ENCODE measurements at regions not wholly inside any gene's neighbourhood (a gene's known extent, or its start where the extent isn't known, plus 50 kb on each side); places are given as distances from the start of the nearest gene placed in this dataset.

DNA sequence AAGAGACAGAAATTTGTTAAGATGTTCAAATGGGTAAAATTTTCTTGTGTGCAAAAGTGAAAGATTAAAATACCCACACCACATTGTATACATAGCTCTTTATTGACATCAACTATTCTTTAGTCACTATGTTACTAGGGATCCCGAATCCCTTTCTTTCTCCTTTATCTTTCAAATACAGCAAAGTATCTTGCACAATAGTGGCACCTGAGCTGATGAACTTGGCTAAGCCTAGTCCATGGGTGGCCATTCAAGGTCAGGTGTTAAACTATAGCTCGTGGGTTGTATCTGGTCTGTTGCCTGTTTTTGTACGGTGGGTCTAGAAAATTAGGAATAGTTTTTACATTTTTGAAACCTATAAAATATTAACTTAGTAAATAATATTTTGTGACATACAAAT is 210.9 kb downstream of the SLITRK6 start:
- no peak for TF ChIP-seq EZH2 (IDR thresholded peaks at IDR 0.05; ENCODE audit: borderline replicate concordance, low read depth, low read length, poor library complexity, severe bottlenecking)
- TF ChIP-seq, protein P1, sequence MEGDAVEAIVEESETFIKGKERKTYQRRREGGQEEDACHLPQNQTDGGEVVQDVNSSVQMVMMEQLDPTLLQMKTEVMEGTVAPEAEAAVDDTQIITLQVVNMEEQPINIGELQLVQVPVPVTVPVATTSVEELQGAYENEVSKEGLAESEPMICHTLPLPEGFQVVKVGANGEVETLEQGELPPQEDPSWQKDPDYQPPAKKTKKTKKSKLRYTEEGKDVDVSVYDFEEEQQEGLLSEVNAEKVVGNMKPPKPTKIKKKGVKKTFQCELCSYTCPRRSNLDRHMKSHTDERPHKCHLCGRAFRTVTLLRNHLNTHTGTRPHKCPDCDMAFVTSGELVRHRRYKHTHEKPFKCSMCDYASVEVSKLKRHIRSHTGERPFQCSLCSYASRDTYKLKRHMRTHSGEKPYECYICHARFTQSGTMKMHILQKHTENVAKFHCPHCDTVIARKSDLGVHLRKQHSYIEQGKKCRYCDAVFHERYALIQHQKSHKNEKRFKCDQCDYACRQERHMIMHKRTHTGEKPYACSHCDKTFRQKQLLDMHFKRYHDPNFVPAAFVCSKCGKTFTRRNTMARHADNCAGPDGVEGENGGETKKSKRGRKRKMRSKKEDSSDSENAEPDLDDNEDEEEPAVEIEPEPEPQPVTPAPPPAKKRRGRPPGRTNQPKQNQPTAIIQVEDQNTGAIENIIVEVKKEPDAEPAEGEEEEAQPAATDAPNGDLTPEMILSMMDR (conservative IDR thresholded peaks at IDR 0.05; ENCODE audit: low read depth, low read length): no peak
- BruUV-seq (replicated peaks): no TSS peak
- no peak overlapping the region for H3K4me3 ChIP-seq (ENCODE audit: low read depth, low read length, poor library complexity, severe bottlenecking)
- no peaks in the 10 kb centered on the region for H3K27me3 ChIP-seq (replicated peaks; ENCODE audit: insufficient read depth, low read depth, low read length, poor library complexity)
- no peaks in the 10 kb centered on the region for H3K4me1 ChIP-seq (ENCODE audit: insufficient read depth, low read length, poor library complexity, severe bottlenecking)
- CTCF ChIA-PET: no interaction called here
- no peaks in the 10 kb centered on the region for H3K36me3 ChIP-seq (ENCODE audit: insufficient read depth, low read length, poor library complexity, severe bottlenecking)
- no peak overlapping the region for H3K27ac ChIP-seq (ENCODE audit: low read depth, low read length, poor library complexity, severe bottlenecking)
- POLR2A ChIA-PET (ENCODE audit: low non-redundant PET): no interaction called here
- H3K9me3 ChIP-seq (ENCODE audit: low read depth, low read length, poor library complexity, severe bottlenecking): no peaks in the 10 kb centered on the region
- DNase-seq (ENCODE audit: low spot score): no peak
- intact Hi-C loops (cut with micrococcal nuclease; ENCODE audit: unreplicated experiment): no loop called here

DNA sequence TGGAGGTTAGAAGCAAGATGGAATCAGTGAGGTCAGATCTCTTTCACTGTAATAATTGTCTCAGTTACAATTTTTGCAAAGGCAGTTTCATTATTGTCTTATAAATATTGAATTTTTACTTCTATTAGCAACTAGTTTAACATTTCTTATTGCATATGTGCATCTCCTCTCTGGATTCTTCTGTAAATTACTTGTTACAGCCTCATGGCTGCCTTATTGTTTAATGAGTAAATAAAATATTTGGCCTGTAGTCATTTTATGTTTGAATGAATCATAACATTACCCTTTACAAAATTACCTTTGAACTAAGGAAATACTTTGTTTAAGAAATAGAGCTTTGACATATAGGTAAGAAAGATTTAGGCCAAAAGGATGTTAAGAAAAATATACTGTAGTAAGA is 212.4 kb downstream of the SLITRK6 start:
- POLR2A ChIA-PET (ENCODE audit: low non-redundant PET): no interaction called here
- Histone ChIP-seq H3K4me3 (ENCODE audit: low read depth, low read length, poor library complexity, severe bottlenecking) (no peak overlapping the region), H3K4me1 (ENCODE audit: insufficient read depth, low read length, poor library complexity, severe bottlenecking) (no peaks in the 10 kb centered on the region), H3K36me3 (ENCODE audit: insufficient read depth, low read length, poor library complexity, severe bottlenecking) (no peaks in the 10 kb centered on the region), H3K9me3 (ENCODE audit: low read depth, low read length, poor library complexity, severe bottlenecking) (no peaks in the 10 kb centered on the region), H3K27me3 (replicated peaks; ENCODE audit: insufficient read depth, low read depth, low read length, poor library complexity) (no peaks in the 10 kb centered on the region), H3K27ac (ENCODE audit: low read depth, low read length, poor library complexity, severe bottlenecking) (no peak overlapping the region)
- CTCF ChIA-PET: no interaction called here
- intact Hi-C loops (cut with micrococcal nuclease; ENCODE audit: unreplicated experiment): no loop called here
- BruUV-seq (replicated peaks): no TSS peak
- TF ChIP-seq, protein P1 (conservative IDR thresholded peaks at IDR 0.05; ENCODE audit: low read depth, low read length): no peak
- no peak for TF ChIP-seq EZH2 (IDR thresholded peaks at IDR 0.05; ENCODE audit: borderline replicate concordance, low read depth, low read length, poor library complexity, severe bottlenecking)
- no peak for DNase-seq (ENCODE audit: low spot score)

DNA sequence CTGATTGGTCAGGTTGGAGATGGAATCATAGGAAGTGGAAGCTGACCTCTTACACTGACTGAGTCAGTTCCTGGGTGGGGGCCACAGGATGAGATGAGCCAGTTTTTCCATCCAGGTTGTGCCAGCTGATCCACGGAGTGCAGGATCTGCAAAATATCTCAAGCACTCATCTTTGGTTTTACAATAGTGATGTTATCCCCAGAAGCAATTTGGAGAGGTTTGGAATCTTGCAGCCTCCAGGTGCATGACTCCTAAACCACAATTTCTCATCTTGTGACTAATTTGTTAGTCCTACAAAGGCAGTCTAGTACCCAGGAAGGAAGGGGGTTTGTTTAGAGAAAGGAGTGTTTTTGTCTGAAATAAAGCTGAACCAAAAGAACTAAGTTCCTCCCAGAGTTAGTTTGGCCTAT is 212.8 kb downstream of the SLITRK6 start:
- CTCF ChIA-PET: no interaction called here
- no peak for TF ChIP-seq EZH2 (IDR thresholded peaks at IDR 0.05; ENCODE audit: borderline replicate concordance, low read depth, low read length, poor library complexity, severe bottlenecking)
- TF ChIP-seq, protein P1 (conservative IDR thresholded peaks at IDR 0.05; ENCODE audit: low read depth, low read length): no peak
- no peak overlapping the region for H3K27ac ChIP-seq (ENCODE audit: low read depth, low read length, poor library complexity, severe bottlenecking)
- POLR2A ChIA-PET (ENCODE audit: low non-redundant PET): no interaction called here
- no peaks in the 10 kb centered on the region for H3K27me3 ChIP-seq (replicated peaks; ENCODE audit: insufficient read depth, low read depth, low read length, poor library complexity)
- no peak overlapping the region for H3K4me3 ChIP-seq (ENCODE audit: low read depth, low read length, poor library complexity, severe bottlenecking)
- no peaks in the 10 kb centered on the region for H3K9me3 ChIP-seq (ENCODE audit: low read depth, low read length, poor library complexity, severe bottlenecking)
- DNase-seq (ENCODE audit: low spot score): no peak
- intact Hi-C loops (cut with micrococcal nuclease; ENCODE audit: unreplicated experiment): no loop called here
- H3K36me3 ChIP-seq (ENCODE audit: insufficient read depth, low read length, poor library complexity, severe bottlenecking): no peaks in the 10 kb centered on the region
- no peaks in the 10 kb centered on the region for H3K4me1 ChIP-seq (ENCODE audit: insufficient read depth, low read length, poor library complexity, severe bottlenecking)
- no TSS peak for BruUV-seq (replicated peaks)
